ENCODE measurements at regions not wholly inside any gene's neighbourhood (a gene's known extent, or its start where the extent isn't known, plus 50 kb on each side); places are given as distances from the start of the nearest gene placed in this dataset.

DNA sequence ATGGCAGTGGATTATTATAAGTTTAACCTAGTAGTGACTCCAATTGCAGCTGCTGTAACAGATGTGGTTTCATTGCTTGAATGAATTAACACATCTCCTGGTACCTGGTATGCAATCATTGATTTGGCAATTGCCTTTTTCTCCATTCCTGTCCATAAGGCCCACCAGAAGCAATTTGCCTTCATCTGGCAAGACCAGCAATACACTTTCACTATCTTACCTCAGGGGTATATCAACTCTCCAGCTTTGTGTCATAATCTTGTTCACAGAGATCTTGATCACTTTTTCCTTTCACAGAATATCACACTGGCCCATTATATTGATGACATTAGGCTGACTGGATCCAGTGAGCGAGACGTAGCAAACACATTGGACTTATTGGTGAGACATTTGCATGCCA is 128.7 kb upstream of the ZC3H12C start:
- TF ChIP-seq, protein P1, sequence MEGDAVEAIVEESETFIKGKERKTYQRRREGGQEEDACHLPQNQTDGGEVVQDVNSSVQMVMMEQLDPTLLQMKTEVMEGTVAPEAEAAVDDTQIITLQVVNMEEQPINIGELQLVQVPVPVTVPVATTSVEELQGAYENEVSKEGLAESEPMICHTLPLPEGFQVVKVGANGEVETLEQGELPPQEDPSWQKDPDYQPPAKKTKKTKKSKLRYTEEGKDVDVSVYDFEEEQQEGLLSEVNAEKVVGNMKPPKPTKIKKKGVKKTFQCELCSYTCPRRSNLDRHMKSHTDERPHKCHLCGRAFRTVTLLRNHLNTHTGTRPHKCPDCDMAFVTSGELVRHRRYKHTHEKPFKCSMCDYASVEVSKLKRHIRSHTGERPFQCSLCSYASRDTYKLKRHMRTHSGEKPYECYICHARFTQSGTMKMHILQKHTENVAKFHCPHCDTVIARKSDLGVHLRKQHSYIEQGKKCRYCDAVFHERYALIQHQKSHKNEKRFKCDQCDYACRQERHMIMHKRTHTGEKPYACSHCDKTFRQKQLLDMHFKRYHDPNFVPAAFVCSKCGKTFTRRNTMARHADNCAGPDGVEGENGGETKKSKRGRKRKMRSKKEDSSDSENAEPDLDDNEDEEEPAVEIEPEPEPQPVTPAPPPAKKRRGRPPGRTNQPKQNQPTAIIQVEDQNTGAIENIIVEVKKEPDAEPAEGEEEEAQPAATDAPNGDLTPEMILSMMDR (conservative IDR thresholded peaks at IDR 0.05 in 1 of 2, IDR thresholded peaks at IDR 0.05 in 1 of 2; ENCODE audit: extremely low read depth in 1 of 2, insufficient read depth in 1 of 2, low read depth in 1 of 2, low read length in 2 of 2), result no peak
- no peak for TF ChIP-seq EZH2 (IDR thresholded peaks at IDR 0.05; ENCODE audit: borderline replicate concordance, low read length)
